ENCODE measurements at regions not wholly inside any gene's neighbourhood (a gene's known extent, or its start where the extent isn't known, plus 50 kb on each side); places are given as distances from the start of the nearest gene placed in this dataset.

GRCh38 chrX:45404206-45404605, 203.5 kb upstream of the DIPK2B start:
- intact Hi-C loops (cut with micrococcal nuclease) (no loop called here), dilution Hi-C loops (cut with HindIII; ENCODE audit: low sequenced_read_pairs, unreplicated experiment) (no loop called here), in situ Hi-C loops (cut with MboI; ENCODE audit: low sequenced_read_pairs) (no loop called here)
- no peaks in the 10 kb centered on the region for H3K9me3 ChIP-seq (ENCODE audit: control insufficient read depth, insufficient read depth, low read length)
- H3K56ac ChIP-seq (ENCODE audit: extremely low read depth, insufficient read depth, low read length): no peak overlapping the region
- H2BK5ac ChIP-seq (ENCODE audit: low read depth, low read length, poor library complexity, severe bottlenecking): no peak overlapping the region
- BruUV-seq (replicated peaks): no TSS peak
- H3K79me1 ChIP-seq (ENCODE audit: low read depth in 1 of 2, low read length in 2 of 2): no peaks in the 10 kb centered on the region
- no peak for ATAC-seq (ENCODE audit: low read depth)
- CTCF ChIA-PET: no interaction called here
- TF ChIP-seq SMC3 (IDR thresholded peaks at IDR 0.05; ENCODE audit: low read depth, low read length) (no peak), ELK1 (IDR thresholded peaks at IDR 0.05; ENCODE audit: borderline replicate concordance, low read depth, low read length) (no peak), FOS (IDR thresholded peaks at IDR 0.05; ENCODE audit: low read depth, low read length) (no peak)
- no peaks in the 10 kb centered on the region; the same call in 1 of the 2 replicates for H3K27me3 ChIP-seq (ENCODE audit: control insufficient read depth, insufficient read depth, low read length)
- H3K18ac ChIP-seq (ENCODE audit: low read depth, low read length): no peak overlapping the region
- DNase-seq: no peak
- no peak overlapping the region for H2AK9ac ChIP-seq (replicated peaks; ENCODE audit: low read depth, low read length, poor library complexity)
- H2BK120ac ChIP-seq (ENCODE audit: low read depth, low read length): no peak overlapping the region
- no peak overlapping the region for H3K23ac ChIP-seq (ENCODE audit: low read depth, low read length)
- no peaks in the 10 kb centered on the region for H4K20me1 ChIP-seq (ENCODE audit: insufficient read depth, low read length)
- POLR2A ChIA-PET (ENCODE audit: unreplicated experiment): no interaction called here
- no peak overlapping the region for H3K9ac ChIP-seq (ENCODE audit: low read depth, low read length)
- H3K4me1 ChIP-seq (ENCODE audit: control insufficient read depth, insufficient read depth, low read length): peaks cover 2% of the 10 kb centered on the region
- H3K4ac ChIP-seq (ENCODE audit: low read depth, low read length): no peak overlapping the region
- H2AFZ ChIP-seq (replicated peaks; ENCODE audit: low read length, poor library complexity): peak overlapping the region; percentile 27
- no peak overlapping the region for H4K8ac ChIP-seq (ENCODE audit: low read depth in 2 of 2, low read length in 2 of 2)
- H3K14ac ChIP-seq (replicated peaks; ENCODE audit: low read depth, low read length): no peak overlapping the region
- H3K4me2 ChIP-seq (ENCODE audit: low read depth, low read length): no peak overlapping the region
- no peak overlapping the region for H3K27ac ChIP-seq (ENCODE audit: insufficient read depth, low read length)
- H3K9me1 ChIP-seq (ENCODE audit: insufficient read depth, low read length): no peaks in the 10 kb centered on the region
- H2AK5ac ChIP-seq (ENCODE audit: low read depth, low read length): no peak overlapping the region
- no peak overlapping the region for H4K91ac ChIP-seq (ENCODE audit: insufficient read depth, low read depth, low read length)
- H2BK20ac ChIP-seq (ENCODE audit: low read depth, low read length): no peak overlapping the region
- WGBS, 2 experiments (ENCODE audit: extremely low coverage in 2 of 2, insufficient read length in 1 of 2): 0% methylated on average over 1 of the region's 3 CpGs; no CpG with 5 or more reads in 1 of the 2 experiments
- no peaks in the 10 kb centered on the region for H3K36me3 ChIP-seq (ENCODE audit: control insufficient read depth, insufficient read depth, low read length)
- no peak overlapping the region for H4K5ac ChIP-seq (ENCODE audit: low read depth, low read length)
- no peak overlapping the region for H2BK15ac ChIP-seq (ENCODE audit: low read depth, low read length)
- no peak overlapping the region for H3K4me3 ChIP-seq (ENCODE audit: insufficient read depth, low read depth, low read length)

All from IMR-90 (cell line).